Esophagus squamous epithelium (tissue), 4 donors: ENCODE measurements at regions not wholly inside any gene's neighbourhood (a gene's known extent, or its start where the extent isn't known, plus 50 kb on each side); places are given as distances from the start of the nearest gene placed in this dataset.

Source experiments
- POLR2A ChIP-seq, 4 donors: fragments of 450-650 bp; IDR thresholded peaks; one replicate each; pipeline ENCODE4 v1.6.1; 2017; ENCODE audit warnings: antibody characterized with exemption in 4 of 4, mild to moderate bottlenecking in 4 of 4, moderate library complexity in 3 of 4
- TF ChIP-seq, protein P1 (sequence below), 6 experiments: fragments of 450-650 bp in 4 of 6; fragments of 200-600 bp in 2 of 6; sonication (generic) in 2 of 6; IDR thresholded peaks; one replicate each; pipeline ENCODE4 v1.5.1; 2016 to 2019; ENCODE audit warnings: antibody characterized with exemption in 6 of 6, mild to moderate bottlenecking in 4 of 6, moderate library complexity in 4 of 6

GRCh38 chr18:61664419-61665084 lies 228.3 kb downstream of the RNF152 start:
- TF ChIP-seq, protein P1, sequence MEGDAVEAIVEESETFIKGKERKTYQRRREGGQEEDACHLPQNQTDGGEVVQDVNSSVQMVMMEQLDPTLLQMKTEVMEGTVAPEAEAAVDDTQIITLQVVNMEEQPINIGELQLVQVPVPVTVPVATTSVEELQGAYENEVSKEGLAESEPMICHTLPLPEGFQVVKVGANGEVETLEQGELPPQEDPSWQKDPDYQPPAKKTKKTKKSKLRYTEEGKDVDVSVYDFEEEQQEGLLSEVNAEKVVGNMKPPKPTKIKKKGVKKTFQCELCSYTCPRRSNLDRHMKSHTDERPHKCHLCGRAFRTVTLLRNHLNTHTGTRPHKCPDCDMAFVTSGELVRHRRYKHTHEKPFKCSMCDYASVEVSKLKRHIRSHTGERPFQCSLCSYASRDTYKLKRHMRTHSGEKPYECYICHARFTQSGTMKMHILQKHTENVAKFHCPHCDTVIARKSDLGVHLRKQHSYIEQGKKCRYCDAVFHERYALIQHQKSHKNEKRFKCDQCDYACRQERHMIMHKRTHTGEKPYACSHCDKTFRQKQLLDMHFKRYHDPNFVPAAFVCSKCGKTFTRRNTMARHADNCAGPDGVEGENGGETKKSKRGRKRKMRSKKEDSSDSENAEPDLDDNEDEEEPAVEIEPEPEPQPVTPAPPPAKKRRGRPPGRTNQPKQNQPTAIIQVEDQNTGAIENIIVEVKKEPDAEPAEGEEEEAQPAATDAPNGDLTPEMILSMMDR (IDR thresholded peaks at IDR 0.05) = no peak
- TF ChIP-seq POLR2A (IDR thresholded peaks at IDR 0.05) = no peak
